ENCODE measurements at regions not wholly inside any gene's neighbourhood (a gene's known extent, or its start where the extent isn't known, plus 50 kb on each side); places are given as distances from the start of the nearest gene placed in this dataset.
A peak's percentile ranks its signal among the peaks of the same experiment; 100 is the strongest.

DNA sequence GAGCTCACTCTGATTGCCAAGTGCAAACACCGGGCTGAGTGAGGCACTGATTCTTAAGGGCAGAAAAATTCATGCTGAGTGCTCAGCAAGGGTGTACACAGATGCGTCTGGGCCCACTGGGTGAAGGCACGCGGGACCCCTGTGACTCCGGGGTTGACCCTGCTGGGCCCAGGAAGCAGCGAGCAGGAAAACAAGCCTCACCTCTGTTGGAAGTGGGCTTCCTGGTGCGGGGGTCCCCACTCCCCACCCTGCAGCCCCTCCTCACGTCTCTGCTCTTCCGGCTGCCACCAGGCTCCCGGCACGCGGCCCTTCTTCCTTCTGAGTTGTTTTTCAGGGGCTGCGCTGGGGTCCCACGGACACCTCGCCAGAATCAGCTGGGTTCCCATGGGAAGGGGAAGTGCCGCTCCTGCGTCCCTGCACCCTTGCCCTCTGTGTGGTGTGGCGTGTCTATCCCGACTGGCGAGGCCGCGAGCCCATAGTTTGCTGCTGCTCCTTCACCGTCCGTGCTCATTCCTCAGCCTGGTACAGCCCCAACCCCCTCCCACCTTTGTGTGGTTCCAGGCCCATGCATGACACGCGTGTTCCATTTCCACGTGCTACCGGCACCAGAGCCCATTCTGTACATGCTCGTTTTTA lies 80.6 kb upstream of the BHLHE23 start:
- no peak for DNase-seq (ENCODE audit: low spot score)

DNA sequence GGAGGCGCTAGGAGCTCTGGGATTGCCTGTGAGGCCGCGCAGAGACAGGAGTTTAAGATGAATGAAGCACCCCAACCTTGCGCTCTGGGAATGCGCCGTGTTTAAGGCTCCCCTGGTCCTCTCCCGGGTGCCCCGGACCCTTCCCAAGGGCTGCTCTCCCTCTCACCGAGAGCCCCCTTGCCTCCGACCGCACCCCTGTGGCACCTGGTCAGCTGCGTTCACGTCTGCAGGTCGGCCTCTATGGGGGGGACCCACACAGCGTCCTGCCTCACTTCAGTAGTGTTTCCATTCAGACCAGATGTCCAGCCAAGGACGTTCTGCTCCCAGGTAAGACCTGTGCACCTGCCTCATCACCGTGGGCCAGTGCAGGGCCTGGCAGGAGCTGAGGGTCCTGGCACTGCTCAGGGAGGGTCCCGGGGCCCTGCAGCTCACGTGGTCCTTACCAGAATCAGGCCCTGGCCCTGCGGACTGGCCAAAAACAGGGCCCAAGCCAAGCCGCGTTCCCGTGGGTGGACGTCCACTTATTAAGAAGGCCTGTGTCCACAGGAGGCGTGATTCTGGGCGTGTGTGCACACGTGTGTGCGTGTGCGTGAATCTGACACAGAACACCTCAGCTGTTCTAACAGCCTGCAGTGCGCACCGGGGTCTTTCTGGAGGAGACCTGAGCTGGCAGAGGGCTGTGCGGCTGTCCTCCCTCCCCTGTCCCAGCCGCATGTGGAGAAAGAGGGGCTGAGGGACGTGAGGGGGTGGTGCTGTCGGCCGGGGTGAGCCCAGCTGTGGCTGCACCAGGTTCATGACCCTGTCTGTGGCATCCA lies 79.9 kb upstream of the BHLHE23 start:
- DNase-seq (ENCODE audit: low spot score): no peak

GRCh38 chr20:63085151-63085861 lies 78.5 kb upstream of the BHLHE23 start:
- DNase-seq (ENCODE audit: low spot score): peak; percentile 19

- no peak for DNase-seq (ENCODE audit: low spot score)
Measured at GRCh38 chr20:63084563-63084927, 77.8 kb upstream of the BHLHE23 start.

DNA sequence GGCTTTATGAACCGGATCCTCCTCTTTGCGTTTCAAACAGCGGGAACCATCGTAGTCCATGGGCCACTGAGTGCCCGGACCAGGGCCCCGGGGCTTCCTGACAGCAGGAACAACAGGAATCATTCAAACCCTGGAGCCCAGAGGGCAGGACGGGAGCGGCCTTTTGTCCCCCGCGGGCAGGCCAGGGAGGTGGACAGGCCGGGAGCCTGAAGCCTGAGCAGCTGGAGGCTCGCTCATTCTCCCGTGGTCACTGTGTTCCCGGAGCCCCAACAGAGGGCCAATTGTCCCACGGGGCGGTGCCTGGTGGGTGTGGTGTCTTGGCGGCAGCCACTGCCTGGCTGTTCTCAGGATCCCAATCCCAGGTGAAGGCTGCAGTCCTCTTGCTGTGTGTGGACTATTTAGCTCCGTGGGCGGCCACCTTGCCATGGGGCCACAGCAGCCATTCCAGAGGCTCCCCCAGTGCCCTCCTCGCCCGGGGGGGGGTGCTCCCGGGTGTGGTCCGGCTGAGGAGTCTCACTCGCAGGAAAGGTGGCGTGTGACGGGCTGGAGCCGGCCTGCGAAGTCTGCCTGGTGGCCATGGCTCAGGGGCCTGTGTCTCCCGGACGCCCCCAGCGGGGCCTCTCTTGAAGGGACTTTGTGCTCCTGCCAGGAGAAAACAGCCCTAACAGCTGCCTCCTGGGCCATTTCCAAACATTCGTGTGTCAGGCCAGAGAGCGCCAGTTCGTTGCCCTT lies 77.2 kb upstream of the BHLHE23 start:
- no peak for DNase-seq (ENCODE audit: low spot score)

DNA sequence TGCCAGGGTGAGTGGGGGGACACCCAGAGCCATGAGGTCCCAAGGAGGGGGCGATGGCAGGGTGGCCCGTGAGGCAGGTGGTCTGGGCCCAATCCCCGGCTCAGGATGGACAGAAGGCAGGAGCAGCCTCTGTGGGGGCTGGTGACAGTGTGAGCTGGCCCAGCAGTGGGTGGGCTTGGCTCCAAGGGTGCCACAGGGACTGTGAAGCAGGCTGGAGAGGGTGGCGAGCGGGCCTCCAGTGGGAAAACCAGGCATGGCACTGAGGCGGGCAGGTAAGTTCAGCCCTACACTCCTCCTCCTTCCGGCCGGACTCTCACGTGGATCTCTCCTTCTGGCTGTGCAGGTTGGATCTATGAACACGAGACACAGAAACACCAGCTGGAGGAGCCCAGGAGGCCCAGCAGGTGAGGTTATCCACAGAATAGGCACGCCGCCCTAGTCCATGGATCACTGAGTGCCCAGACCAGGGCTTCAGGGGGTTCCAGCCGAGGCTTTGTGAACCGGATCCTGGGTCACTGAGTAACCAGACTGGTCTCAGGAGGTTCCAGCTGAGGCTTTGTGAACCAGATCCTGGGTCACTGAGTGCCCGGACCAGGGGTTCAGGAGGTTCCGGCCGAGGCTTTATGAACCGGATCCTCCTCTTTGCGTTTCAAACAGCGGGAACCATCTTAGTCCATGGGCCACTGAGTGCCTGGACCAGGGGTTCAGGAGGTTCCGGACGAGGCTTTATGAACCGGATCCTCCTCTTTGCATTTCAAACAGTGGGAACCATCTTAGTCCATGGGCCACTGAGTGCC lies 76.4 kb upstream of the BHLHE23 start:
- DNase-seq (ENCODE audit: low spot score): no peak

DNA sequence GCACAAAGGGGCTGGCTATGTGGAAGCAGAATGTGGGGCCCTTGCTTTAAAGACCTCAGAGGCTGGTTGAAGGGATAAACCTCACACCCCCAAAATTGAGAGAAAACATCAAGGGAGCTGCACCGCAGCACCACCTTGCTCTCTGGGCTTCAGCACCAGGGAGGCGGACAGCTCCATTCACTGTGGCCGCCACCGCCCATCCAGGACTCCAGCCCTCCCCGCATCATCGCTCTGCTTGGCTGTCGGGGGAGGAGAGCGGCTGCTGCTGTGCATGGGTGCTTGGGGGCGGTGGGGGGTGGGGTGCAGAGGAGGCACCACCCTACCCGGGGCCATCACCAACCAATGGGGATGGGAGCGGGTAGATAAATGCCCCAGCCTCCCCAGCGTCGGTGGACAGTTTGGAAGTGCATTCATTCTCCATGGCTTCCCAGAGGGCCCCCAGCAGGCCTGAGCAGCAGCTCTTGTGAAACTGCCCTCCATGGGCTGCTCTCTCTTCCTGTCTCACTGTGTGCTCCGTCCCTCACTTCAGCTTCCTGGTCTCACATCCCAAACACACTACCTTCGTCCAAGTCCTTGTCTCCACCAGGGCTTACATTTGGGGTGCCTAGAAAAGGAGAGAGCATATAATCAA lies 75.7 kb upstream of the BHLHE23 start:
- DNase-seq (ENCODE audit: low spot score): peak; percentile 53

DNA sequence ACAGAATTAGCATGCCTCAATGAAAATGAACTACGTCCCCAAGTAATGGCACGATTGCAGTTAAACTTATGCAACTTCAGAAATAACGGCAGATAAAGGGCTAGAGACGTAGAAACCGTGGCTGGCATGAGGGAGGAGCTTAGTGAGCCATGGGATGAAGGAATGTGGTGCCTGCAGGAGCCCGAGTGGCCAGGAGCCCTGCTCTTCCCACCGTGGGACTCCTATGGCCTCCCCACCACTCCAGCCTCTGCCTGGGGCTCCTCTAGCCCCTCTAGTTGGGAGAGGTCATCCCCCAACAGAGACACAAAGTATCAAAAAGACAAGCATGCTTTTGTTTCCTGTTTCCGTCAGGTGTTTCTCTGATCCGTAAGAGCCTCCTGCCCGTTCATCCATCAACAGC lies 75.1 kb upstream of the BHLHE23 start:
- DNase-seq (ENCODE audit: low spot score): no peak

DNA sequence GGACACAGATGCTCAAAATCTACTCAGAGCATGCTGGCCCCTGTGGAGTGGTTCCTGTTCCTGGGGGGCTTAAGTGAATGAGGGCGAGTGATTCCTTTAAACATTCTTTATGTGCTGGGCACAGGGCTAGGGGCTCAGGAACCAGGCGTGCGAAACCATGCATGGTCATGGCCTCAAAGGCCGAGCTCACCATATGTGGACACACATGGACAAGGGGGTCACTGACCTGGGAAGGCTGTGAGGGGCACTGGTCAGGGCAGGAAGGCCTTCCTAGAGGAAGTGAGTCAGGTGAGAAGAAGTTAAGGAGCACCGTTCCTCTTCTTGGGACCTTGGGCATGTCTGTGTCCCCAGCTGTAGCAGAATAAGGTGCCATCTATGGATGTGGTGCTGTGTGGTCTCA lies 74.6 kb upstream of the BHLHE23 start:
- no peak for DNase-seq (ENCODE audit: low spot score)

- no peak for DNase-seq (ENCODE audit: low spot score)
Measured at GRCh38 chr20:63080811-63081210, 74.0 kb upstream of the BHLHE23 start.

DNA sequence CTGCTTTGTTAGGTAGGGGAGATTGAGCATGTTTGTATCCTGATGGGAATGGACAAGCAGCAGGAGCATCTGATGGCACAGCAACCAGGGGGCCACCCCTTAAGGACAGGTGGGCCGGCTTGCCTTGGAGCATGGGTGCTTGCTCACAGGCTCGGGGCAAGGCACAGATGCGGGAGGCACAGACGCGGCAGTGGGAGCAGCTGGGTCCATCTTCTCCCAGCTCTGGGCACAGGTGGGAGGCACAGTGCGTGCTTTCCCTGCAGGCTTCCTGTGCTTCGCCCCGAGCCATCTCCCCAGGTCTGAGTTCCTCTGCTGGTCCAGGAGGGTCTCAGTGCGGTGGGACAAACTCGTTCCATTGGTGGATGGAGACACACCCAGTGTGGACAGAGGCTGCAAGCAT lies 73.6 kb upstream of the BHLHE23 start:
- no peak for DNase-seq (ENCODE audit: low spot score)

DNA sequence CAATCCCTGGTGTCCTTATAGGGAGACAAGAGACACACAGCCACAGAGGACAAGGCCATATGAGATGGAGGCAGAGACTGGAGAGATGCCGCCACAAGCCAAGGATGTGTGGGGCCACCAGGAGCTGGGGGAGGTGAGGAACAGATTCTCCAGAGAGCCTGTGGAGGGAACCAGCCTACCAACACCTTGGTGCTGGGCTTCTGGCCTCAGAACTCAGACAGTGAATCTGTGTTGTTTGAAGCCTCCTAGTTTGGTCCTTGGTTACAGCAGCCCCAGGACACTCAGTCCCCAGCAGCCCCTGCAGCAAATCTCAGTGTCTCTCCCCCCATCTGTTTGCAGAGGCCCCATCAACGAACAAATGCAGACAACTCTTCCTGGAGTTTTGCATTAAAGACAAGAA lies 73.2 kb upstream of the BHLHE23 start:
- DNase-seq (ENCODE audit: low spot score): no peak

GRCh38 chr20:63077705-63078104 lies 70.9 kb upstream of the BHLHE23 start:
- no peak for DNase-seq (ENCODE audit: low spot score)

DNA sequence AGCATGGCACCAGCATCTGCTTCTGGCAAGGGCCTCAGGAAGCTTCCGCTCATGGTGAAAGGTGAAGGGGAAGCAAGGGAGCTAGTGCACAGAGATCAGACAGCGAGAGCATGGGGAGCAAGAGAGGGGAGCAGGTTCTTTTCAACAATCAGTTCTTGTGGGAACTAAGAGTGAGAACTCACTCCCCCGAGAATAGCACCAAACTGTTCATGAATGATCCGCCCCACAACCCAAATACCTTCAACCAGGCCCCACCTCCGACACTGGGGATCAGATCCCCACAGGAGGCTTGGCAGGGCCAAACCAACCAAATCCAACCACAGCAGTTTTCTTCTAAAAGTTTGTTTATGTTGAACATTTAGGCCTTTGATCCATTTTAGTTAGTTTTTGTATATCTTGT lies 69.7 kb upstream of the BHLHE23 start:
- DNase-seq (ENCODE audit: low spot score): no peak

GRCh38 chr20:63074631-63075030 lies 67.9 kb upstream of the BHLHE23 start:
- DNase-seq (ENCODE audit: low spot score): no peak

DNA sequence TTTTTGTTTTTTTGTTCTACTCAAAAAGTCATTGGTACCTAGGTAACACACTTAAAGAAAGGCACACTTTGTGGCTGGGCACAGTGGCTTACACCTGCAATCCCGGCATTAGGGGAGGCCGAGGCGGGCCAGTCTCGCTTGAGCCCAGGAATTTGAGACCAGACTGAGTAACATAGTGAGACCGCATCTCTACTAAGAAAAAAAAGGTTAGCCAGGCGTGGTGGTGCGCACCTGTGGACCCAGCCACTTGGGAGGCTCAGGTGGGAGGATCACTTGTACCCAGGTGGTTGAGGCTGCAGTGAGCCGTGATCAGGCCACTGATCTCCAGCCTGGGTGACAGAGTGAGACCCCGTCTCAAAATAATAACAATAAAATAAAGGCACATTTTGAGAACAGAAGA lies 67.4 kb upstream of the BHLHE23 start:
- no peak for DNase-seq (ENCODE audit: low spot score)

DNA sequence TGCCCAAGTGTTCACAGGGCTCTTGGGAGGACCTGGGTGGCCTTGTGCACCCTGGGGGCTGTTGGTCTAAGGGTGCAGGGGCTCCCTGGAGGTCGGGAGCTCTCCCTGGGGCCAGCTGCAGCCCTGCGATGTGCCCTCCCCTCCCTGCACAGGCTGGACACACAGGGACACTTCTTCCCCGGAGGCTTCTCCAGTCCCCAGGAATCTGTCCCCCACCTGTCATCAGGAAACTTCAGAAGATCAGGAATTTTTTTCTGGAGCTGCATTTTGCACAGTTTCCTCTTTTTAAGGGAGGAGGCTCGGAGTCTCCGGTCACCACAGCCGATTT lies 66.9 kb upstream of the BHLHE23 start:
- no peak for DNase-seq (ENCODE audit: low spot score)

DNA sequence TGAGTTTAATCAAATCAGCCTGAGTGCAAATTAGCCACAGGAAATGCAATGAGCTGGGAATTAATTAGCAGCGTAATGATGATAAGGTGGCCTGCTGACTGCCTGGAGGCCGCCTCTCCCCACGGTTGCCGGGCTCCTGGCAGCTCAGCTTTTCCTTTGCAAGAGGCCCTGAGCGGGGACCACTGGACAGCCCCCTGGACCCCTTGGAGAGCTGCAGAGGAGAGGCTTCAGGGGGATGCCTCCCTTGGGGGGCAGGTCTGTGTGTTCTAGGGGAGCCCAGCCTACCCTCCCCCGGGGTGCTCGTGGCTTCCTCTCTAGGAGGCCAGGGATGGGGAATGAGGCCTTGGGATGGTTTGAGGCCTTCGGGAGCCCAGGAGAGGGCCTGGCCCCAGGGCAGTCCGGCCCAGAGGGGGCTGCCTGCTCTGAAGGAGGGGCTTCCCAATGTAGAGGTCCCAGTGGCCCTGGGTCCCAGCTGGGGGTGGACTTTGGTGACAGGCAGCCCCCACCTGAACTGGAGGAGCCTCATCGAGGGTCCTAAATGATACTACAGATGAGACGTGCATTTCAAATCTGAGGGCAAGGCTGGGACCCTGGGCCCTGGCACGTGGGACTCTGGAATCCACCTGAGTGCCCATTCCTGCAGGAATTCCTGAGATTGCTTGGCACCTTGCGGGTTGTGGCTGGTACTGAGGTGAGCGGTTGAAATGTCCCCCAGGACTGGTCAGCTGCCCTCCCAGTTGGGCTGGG lies 66.4 kb upstream of the BHLHE23 start:
- DNase-seq (ENCODE audit: low spot score): no peak

DNA sequence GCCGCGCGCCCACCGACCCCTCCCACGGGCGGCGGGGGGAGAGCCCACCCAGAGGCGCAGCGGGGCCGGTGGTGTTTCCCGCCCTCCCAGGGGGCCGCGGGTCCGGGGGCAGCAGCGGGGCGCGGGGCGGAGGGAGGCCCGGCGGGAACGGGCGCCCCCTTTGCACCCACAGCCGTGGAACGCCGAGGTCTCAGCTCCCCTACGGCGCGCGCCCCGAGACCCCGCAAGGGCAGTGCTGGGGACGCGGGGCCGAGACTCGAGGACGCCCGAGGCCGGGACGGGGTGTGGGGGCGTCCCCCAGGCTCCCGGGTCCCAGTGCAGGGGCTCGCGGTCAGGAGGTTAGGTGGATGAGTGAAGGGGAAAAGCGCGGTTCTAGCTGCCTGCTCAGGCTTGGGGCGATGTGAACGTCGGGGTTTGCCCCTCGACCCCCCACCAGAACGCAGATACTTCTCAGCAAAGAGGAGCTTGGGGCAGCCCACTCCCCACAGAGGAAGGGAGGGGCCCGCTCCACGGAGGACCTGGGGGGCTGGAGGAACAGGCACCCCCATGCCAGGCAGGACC lies 65.5 kb upstream of the BHLHE23 start:
- DNase-seq (ENCODE audit: low spot score): no peak
